ENCODE measurements at regions not wholly inside any gene's neighbourhood (a gene's known extent, or its start where the extent isn't known, plus 50 kb on each side); places are given as distances from the start of the nearest gene placed in this dataset.

- TF ChIP-seq CTCF (conservative IDR thresholded peaks at IDR 0.05; ENCODE audit: low read depth, low read length) (no peak), EZH2 (IDR thresholded peaks at IDR 0.05; ENCODE audit: low read length, unreplicated experiment) (no peak)
Measured at GRCh38 chr9:82397534-82397933, 409.0 kb downstream of the SPATA31D1 start.

All from PC-3 (cell line).